Kasumi-1 (cell line): ENCODE measurements at regions not wholly inside any gene's neighbourhood (a gene's known extent, or its start where the extent isn't known, plus 50 kb on each side); places are given as distances from the start of the nearest gene placed in this dataset.

ENCODE experiments used
- DNase-seq, 2 experiments: peaks; one replicate each; lab custom pipeline; 2025; lab: John Stamatoyannopoulos, UW

DNA sequence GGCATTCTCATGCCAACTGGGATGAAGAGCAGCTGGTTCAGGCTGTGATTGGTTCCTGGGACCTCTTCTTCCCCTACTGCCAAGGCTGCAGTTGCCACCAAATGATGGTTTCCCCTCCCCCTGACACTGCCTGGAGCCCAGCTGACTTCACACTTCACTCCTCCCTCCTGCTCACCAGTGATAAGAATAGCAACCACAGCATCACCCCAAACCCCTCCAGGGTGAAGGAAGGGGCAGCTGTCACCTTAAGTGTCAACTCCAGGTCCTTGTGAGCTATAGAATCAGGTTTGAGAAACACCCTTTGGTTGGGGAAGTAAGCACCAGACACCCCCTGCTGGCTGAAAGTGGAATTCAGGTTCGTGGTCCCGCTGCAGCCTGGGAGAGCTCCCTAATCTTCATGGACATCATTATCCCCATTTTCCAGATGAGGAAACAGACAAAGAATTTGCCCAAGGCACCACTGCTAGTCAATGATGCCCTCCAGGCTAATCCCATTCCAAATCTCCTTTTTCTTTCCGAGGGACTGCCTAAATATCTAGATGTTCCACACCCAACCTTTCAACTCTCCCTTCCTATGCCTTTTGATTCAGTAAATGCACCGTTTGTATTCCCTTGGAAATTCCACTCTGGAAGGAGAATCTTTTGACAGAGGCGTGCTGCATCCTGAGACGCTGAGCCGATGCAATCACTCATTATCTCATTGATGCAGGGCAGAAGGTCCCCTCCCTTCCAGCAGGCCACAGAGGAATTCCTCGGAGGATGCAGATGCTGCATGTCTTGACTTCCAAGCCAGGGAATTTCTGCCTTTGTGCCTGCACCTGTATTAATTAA, 50.6 kb upstream of the UQCRFS1 start:
- DNase-seq, result peak; percentile 37 to 60

DNA sequence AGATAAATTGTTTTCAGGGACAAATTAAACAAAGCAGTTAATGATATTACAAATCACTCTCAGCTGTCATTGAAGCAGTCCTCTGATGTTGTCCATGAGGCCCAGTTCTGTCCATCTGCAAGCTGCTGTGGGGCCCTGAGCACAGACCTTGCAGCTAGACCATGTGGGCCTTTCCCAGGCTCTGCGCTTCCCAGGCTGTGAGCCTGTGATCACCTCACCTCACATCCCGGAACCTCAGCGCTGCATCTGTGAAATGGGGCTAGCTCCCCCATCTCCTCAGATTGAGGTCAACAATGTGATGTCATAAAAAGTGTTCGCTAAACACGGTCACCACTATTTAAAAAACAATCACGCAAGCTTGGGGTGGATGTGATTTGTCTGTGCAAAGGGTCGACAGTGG, 51.9 kb upstream of the UQCRFS1 start:
- no peak for DNase-seq

DNA sequence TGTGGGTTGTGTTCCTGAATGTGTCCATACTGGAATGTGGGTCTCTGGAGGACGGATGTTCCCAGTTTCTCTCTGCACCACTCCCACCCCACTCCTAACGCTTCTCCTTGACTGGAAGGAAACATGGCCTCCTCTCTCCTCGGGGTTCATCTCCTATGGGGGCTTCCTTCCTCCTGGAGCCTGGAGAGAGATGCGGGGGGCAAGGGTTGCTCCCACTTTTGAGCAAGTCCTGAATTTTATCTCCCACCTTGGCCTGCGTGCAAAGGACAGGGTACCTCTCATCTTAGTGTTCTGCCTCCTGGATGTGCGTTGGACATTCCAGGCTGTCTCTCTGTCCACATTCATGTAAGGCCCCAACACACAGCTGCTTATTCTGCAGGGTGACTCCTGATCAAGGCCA, 52.5 kb upstream of the UQCRFS1 start:
- DNase-seq, result no peak

DNA sequence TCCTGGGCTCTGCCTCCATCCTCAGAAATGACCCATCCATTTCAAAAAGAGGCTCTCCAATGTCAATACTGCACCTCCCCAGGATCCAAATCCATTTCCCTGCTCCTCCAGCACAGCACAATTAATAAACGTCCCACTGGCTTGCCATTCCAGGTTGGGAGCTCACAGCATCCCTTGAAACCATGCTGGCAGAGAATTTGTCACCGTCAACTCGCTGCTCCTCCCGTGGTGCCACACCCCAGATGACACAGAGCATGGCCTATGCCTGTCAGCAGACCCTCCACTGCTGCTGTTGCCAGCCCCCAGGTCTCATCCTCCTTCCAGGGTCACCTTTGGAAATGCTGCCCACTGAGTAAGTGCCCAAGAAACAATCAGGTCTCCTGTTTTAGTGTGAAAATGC, 53.0 kb upstream of the UQCRFS1 start:
- no peak for DNase-seq

DNA sequence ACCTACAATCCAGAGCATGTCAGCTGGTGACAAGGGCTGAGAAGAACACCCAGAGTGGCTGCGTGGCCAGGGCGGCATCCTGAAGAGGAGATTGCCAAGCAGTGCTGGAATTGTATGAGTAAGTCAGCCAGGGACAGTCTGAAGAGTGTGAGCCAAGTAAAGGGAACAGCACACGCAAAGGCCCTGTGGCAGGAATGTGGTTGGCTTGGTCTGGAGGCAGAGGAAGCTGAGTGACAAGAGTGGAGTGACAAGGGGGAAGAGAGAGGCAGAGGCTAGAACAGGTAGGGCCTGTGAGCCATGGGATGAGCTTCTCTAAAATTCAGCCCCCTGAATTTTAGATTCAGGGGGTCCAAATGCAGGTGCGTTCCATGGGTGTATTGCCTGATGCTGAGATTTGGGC, 53.7 kb upstream of the UQCRFS1 start:
- no peak for DNase-seq

DNA sequence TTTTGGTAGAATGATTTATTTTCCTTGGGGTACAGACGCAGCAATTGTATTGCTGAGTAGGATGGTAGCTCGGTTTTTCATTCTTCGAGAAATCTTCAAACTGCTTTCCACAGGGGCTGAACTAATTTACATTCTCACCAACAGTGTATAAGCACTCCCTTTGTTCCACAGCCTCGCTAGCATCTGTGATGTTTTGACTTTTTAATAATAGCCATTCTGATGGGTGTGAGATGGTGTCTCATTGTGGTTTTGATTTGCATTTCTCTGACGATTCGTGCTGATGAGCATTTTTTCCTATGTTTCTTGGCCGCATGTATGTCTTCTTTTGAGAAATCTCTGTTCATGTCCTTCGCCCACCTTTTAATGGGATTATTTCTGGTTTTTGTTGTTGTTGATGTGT, 54.8 kb upstream of the UQCRFS1 start:
- DNase-seq, result no peak

DNA sequence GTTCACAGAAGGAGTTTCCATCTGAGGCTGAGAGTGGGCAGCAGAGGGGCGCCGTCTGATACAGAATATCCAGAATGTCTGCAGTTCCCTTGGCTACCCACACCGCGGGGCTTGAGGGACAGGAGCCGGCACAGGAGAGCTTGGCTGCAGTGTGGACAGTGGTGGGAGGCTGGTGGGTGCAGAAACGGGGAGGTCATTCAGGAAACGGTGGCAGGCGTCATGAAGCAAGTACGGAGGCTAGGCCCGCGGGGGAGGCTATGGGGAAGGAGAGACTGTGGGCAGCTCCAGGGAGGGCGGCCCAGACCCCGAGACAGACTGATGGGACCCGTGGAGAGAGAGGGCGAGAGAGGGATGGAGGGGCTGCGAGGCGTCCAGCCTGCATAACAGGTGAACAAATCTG, 55.2 kb upstream of the UQCRFS1 start:
- DNase-seq, result no peak

DNA sequence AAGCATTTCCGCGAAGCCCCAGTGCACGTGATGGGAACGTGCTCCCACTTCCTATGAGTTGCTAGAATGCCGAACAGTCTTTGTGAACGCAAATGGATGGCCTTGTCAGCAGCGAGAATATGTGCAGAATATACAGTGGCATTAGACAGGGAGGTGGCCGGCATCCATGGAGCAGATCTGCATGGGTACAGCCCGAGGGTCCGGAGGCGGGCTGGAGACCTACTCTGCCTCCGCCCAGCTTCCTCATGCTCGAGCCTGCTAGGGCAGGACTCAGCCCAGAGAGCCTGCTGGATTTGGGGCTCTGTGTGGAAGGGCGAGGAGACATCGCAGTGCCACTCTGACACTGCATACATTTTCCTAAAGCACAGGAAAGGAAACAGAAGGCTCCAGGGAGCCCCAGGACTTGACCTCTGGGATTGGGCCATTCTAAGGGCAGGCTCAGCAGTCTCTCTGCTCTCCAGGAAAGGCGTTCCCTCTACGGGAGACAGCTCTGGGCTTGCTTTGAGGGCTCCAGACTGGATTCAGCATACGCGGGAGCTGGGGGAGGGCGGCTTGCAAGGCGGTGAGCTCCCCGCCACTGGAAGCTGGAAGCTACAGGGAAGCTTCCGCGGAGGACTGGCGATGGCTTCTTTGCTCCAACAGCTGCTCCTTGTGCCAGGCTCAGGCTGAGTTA, 55.9 kb upstream of the UQCRFS1 start:
- no peak for DNase-seq

DNA sequence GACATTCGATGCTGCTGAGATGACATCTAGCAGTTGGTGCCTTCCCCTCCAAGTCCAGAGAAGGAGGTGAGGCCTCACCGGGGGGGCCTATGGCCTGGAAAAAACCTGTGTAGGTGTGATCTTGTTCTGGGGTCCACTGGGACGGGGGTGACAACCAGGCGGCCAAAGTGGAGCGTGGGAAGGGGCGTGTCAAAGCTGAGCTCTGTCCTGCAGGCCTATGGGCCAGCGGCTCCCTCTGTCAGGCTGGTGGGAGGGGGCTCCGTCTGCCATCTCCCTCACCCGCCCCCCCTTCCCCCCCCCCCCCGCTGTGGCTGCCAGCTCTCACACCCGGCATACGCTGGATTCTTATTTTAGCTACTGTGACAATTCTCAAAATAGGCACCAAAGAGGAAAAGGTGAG, 56.7 kb upstream of the UQCRFS1 start:
- no peak for DNase-seq

DNA sequence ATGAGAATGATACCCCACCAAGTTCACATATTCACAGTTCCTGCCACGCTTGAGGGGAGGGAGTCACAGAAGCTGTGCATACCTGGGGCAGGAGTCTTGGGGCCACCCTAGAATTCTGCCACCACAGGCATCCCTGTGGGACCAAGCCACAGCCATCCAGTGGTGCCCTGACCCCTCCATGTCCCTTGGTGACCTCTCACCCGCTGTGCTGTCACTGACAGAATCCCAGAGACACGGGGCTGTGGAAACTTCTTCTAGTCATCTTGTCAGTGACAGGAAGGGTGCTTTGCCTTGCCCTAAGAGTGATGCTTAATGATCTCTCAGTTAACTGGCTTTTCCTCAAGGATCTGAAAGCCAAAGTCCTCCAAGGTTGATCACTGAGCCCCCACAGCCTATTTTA, 58.4 kb upstream of the UQCRFS1 start:
- DNase-seq, result no peak

DNA sequence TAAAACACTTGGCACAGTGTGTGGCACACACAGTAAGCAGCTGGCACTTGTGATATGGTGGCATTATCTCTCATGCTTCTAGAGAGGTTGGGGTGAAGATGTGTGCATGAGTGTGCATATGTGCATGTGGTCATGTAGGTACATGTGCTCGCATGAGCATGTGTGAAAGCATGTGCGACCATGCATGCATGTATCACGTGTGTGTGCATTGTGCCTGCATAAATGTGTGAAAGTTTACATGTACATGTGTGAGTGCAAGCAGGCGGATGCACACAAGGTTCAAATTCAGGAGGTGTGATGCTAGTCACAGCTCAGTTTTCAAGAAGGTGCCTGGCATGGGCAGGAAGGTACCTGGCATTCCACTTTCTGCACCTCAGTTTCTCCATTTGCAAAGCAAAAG, 59.0 kb upstream of the UQCRFS1 start:
- DNase-seq, result no peak

DNA sequence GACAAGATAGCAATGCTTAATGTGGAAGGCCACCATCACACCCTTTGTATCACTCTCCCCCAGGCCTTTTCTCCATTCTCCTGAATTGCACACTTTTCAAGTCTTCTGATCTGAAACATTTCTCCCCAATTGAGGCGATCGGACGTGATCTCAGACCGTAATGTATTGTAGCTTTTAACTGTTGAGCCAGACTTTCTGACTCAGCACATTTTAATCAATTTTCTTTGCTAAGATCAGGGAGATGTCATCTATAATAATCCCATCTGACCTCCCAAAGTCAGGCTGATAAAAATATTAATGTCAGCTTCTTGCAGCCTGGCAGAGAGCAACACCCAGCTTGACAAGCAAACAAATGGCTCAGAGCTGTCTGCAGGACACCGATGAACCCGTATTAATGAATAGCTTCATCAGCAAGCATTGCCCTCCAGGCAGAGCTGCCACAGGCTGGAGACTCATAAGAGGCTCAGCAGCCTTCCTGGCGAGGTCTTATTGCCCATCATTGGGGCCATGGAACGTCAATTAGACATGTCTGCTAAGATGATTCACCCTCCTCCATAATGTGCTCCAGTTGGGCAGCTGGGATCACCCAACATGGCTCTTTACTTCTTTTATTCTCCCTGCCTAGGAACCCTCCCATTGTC, 60.2 kb upstream of the UQCRFS1 start:
- DNase-seq, result no peak

DNA sequence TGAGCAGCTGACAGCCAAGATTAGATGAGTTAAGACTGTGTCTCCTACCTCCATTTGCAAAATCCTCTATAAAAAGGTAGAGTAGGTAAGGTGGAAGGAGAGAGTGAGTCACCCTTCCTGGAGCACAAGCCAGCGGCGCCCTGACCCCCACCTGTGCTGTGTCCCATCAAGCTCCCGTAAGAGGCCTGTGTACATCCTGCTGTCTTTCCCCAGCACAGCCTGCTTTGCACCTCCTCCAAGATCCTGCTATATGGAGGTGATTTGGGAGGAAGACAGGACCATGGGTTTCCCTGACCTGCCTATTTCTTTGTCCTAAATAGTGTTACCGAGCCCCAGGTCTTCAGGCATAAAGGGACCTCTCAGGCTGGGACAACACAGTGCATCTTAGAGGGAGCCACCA, 62.3 kb upstream of the UQCRFS1 start:
- no peak for DNase-seq

DNA sequence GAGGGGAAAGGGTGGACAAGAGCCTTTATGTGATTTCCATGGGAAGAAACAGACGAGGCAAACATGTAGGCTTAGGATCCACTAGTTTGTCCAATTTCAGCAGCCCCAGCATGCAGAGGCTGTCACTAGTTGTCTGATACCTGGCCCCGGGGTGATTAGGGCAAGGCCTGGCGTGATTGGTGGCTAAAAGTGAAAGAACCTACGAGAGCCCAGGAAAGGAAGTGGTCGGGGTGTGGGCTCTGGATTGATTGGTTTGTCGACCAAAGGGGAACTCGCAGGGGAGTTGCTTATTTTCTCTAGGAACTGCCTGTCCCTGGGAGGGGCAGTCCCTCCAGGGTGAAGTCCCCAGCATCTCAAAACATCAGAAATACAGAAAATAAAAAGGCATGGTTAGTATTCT, 64.2 kb upstream of the UQCRFS1 start:
- DNase-seq, result no peak

DNA sequence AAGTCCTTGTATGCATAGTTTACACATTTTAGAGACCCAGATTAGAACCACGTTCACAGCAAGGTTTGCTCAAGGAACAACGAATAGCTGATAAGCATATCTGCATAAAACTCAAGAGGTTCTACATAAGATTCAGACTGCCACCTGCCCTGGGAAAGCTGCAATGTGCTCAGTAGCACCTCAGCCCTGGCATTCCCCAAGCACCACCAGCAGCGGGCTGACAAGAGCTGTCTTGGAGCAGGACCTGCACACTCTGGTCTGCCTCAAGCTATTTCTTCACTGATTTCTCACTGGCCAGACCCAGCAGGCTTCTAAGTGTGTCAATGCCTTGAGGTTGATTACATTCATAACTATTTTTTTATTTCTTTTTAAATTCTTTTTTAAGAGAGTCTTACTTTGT, 65.8 kb upstream of the UQCRFS1 start:
- DNase-seq, result no peak

DNA sequence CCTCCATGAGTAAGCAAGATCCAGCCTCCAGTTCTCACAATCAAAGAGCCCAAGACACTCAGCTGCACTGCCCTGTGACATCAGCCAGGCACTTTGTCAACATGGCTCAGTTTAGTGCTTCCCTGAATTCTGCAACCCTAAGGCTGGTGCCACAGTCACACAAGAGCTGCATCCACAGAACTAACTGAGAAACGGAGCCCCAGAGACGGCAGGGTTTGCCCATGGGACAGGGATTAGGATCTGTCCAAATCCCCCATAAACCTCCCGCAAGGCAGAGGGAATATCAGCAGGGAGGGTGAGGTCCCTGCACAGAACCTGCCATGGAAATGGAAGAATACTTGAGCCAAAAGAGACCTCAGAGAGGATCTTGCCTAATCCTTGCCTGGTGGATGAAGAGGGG, 70.4 kb upstream of the UQCRFS1 start:
- no peak for DNase-seq

DNA sequence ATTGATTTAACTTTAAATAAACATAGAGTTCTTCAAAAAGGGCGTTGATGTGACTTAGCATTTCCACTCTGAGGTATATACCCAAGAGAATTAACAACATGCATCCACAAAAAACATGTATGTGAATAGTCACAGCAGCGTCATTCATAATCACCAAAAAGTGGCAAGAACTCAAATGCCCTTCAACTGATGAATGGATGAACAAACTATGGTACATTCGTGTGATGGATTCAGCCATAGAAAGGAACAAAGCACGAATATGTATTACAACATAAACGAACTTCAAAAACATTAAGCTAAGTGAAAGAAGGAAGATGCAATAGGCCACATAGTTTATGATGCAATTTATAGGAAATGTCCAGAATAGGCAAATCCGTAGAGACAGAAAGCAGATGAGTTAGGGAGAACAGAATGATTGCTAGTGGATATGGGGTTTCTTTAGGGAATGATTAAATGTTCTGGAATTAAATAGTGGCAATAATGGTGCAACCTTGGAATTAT, 72.3 kb upstream of the UQCRFS1 start:
- no peak for DNase-seq

DNA sequence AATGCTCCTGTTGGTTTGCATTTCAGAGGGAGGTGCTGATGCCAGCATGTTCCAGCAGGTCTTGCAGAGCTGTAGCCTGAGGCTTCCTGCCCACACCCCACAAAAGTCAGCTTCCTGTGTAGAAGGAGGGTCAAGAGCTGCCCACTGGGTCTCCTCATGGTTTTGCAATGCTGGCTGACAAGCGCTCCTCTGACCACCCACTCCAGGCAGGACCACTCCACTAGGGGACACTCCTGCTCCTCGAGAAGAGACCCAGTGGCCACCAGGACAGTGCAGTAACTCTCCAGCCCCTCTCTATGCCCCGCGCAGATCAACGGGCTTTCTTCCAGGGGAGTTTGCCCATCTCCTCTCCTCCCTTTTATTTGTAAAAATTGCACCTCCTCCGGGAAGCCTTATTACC, 72.9 kb upstream of the UQCRFS1 start:
- DNase-seq, result no peak

DNA sequence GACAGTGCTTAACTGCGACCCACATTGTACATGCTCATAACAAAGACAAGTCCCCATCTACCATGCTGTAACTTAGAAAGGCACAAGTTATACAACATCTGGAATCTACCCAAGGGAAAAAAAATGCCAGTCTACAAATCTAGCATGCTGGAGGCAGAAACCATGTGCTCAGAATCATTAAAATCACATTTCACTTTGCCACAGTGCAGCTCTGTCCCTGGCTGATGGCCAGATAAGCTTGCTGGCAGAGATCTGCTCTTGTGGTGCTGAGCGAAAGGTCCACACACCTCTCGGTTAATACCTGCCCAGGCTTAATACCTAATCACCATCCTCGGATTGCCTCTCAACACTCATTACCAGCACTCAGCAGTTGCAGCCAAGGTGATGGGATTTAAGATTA, 74.1 kb upstream of the UQCRFS1 start:
- no peak for DNase-seq

DNA sequence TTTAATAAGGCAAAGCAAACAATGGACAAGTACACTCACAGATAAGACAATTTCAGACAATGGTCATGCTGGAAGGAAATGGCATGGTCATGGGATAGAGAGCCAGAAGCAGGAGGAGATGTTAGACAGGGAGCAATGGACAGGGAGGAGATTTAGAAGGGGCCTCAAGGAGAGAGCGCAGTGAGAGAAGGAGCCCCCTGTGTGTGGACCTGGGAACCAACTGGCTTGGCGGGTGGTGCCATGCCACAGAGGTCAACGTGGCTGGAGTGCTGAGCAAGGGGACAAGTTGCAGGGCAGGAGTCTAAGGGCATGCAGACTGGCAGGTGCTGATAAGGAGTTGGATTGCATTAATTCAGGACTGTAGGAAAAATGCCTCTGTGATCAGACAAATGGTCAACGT, 75.3 kb upstream of the UQCRFS1 start:
- no peak for DNase-seq

DNA sequence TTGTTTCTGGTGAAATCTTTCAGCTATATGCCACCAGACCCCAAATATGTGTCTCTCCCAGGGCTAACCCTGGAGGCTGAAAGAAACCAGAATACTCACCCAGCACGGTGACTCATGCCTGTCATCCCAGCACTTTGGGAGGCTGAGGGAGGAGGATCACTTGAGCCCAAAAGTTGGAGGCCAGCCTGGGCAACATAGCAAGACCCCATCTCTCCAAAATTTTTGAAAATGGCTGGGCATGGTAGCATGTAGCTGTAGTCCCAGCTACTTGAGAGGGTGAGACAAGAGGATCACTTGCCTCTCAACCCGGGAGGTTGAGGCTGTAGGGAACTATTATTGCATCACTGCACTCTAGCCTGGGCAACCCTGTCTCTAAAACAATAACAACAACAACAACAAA, 76.1 kb upstream of the UQCRFS1 start:
- no peak for DNase-seq

DNA sequence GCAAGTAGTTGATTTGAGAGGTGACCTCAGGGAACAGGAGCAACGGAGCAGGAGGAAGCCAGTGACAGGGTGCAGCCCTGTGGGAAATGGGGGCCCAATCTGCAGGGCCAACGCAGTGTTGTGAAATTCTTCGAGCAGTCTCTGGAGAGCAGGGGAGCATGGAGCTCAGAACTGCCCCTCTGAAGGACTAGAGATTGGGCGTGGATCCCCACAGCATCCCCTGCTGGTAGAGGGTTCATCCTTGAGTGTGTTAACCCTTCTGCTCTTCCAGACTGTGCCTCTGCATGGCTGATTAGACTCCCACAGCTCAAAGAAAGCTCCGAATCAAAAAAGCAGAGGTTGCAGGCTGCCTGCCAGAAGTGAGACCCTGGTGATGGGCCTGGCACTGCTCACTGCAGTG, 77.9 kb upstream of the UQCRFS1 start:
- DNase-seq, result no peak

DNA sequence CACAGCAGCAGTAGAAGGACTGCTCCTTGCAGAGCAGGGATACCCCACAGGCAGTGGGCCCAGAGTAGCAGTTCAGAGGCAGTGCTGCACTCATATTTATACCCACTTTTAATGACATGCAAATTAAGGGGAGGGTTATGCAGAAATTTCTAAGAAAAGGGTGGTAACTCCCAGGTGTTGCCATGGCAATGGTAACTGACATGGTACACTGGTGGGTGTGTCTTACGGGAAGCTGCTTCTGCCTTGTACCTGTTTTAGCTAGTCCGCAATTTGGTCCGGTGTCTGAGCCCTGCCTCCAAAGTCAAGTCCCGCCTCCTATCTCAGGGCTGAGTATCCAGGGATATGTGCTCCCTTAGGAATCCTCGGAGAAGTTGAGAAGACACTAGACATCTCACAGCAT, 79.2 kb upstream of the UQCRFS1 start:
- DNase-seq, result no peak
